Fibroblast of villous mesenchyme (primary cell): ENCODE measurements at regions not wholly inside any gene's neighbourhood (a gene's known extent, or its start where the extent isn't known, plus 50 kb on each side); places are given as distances from the start of the nearest gene placed in this dataset.
A peak's percentile ranks its signal among the peaks of the same experiment; 100 is the strongest.

Experiments used
- DNase-seq: peaks from one replicate; pipeline ENCODE4 v3.0.0-alpha.2; 2010; ENCODE audit warnings: low read depth
- H3K4me3 ChIP-seq: 2 replicates; pipeline ENCODE4 v1.5.1; 2011; ENCODE audit warnings: low read depth, mild to moderate bottlenecking, low read length
- CTCF ChIP-seq: IDR thresholded peaks from 2 replicates; pipeline ENCODE4 v1.5.1; 2012; ENCODE audit warnings: low read depth, mild to moderate bottlenecking, low read length; ENCODE audit not compliant: insufficient read depth

- DNase-seq = no peak
- TF ChIP-seq CTCF = no peak
Observed at GRCh38 chr13:79681069-79681468, 200.1 kb downstream of the NDFIP2 start.

GRCh38 chr13:79680485-79680884 is 199.5 kb downstream of the NDFIP2 start:
- no peak for DNase-seq
- no peak overlapping the region for H3K4me3 ChIP-seq
- TF ChIP-seq CTCF = no peak

More at GRCh38 chr13:79681069-79681468, 200.1 kb downstream of the NDFIP2 start:
- no peak overlapping the region for H3K4me3 ChIP-seq

GRCh38 chr13:79679334-79679733 is 198.4 kb downstream of the NDFIP2 start:
- TF ChIP-seq CTCF = peak; percentile 93
- DNase-seq = peak; percentile 80
- no peak overlapping the region for H3K4me3 ChIP-seq

- no peak for DNase-seq
- no peak overlapping the region for H3K4me3 ChIP-seq
- TF ChIP-seq CTCF = no peak
Observed at GRCh38 chr13:79678100-79678499, 197.1 kb downstream of the NDFIP2 start.

GRCh38 chr13:79675931-79676660 is 195.1 kb downstream of the NDFIP2 start:
- no peak for DNase-seq
- no peak overlapping the region for H3K4me3 ChIP-seq
- no peak for TF ChIP-seq CTCF

- no peak for DNase-seq
- H3K4me3 ChIP-seq = no peak overlapping the region
- no peak for TF ChIP-seq CTCF
Observed at GRCh38 chr13:79674765-79675515, 194.0 kb downstream of the NDFIP2 start.
